ENCODE measurements at regions not wholly inside any gene's neighbourhood (a gene's known extent, or its start where the extent isn't known, plus 50 kb on each side); places are given as distances from the start of the nearest gene placed in this dataset.

DNA sequence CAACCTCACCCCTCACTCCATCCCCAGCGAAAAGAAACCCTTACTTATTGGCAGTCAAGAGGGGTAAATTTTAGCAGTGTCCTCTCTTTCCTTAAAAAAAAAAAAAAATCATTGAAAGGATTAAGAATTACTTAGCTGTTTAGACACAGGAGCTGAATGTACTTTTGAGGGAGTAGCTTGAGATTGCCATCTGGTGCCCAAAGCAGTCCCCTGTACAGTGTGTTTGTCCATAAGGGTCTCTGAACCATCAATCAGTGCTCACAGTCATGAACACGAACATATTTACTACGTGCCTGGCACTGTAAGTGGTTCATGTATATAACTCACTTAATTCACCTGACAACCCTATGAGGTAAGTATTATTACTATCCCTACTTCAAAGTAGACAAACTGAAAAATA is 463.5 kb downstream of the RAP2B start:
- no peaks in the 10 kb centered on the region for H3K9me2 ChIP-seq (ENCODE audit: insufficient read depth)
- no peaks in the 10 kb centered on the region for H3K79me2 ChIP-seq (ENCODE audit: insufficient read depth, low read length)
- ATAC-seq: no peak
- H2AFZ ChIP-seq (ENCODE audit: low read depth, low read length, poor library complexity, severe bottlenecking): no peak overlapping the region
- ChIA-PET RAD21 (ENCODE audit: low non-redundant PET in 1 of 2, low total read pairs in 2 of 2, uncharacterized antibody in 2 of 2, unreplicated experiment in 2 of 2) (no interaction called here), POLR2A (no interaction called here), CTCF (no interaction called here)
- BruUV-seq (replicated peaks): no TSS peak
- DNase-seq (ENCODE audit: low read depth, low spot score): no peak
- H3K9ac ChIP-seq (ENCODE audit: low read length): no peak overlapping the region
- no peak overlapping the region for H3K4me2 ChIP-seq (ENCODE audit: low read length)
- H3K4me1 ChIP-seq (ENCODE audit: control insufficient read depth in 1 of 2, insufficient read depth in 2 of 2, low read length in 2 of 2): no peaks in the 10 kb centered on the region
- H3K4me3 ChIP-seq (replicated peaks in 1 of 2; ENCODE audit: low read depth in 1 of 2, low read length in 2 of 2): no peak overlapping the region
- no peaks in the 10 kb centered on the region for H3K36me3 ChIP-seq (ENCODE audit: control insufficient read depth in 1 of 2, insufficient read depth in 2 of 2, low read length in 2 of 2)
- H4K20me1 ChIP-seq (ENCODE audit: insufficient read depth): no peaks in the 10 kb centered on the region
- H3K27me3 ChIP-seq (ENCODE audit: insufficient read depth, low read length): no peaks in the 10 kb centered on the region
- H3K27ac ChIP-seq (ENCODE audit: low read depth, low read length): no peak overlapping the region
- intact Hi-C loops (cut with micrococcal nuclease): no loop called here
- no peaks in the 10 kb centered on the region for H3K9me3 ChIP-seq (ENCODE audit: control insufficient read depth in 1 of 2, insufficient read depth in 1 of 2, low read depth in 1 of 2, low read length in 2 of 2)
- TF ChIP-seq JUND (IDR thresholded peaks at IDR 0.05) (no peak), CTCF (IDR thresholded peaks at IDR 0.05 in 2 of 3, conservative IDR thresholded peaks at IDR 0.05 in 1 of 3; ENCODE audit: borderline replicate concordance in 1 of 3, insufficient read depth in 1 of 3, low read depth in 2 of 3, low read length in 2 of 3) (no peak), SP1 (IDR thresholded peaks at IDR 0.05; ENCODE audit: low read depth) (no peak), YY1 (IDR thresholded peaks at IDR 0.05; ENCODE audit: extremely low read depth, insufficient replicate concordance, low read depth, low read length) (no peak), SRF (IDR thresholded peaks at IDR 0.05; ENCODE audit: low read depth) (no peak), ZNF274 (IDR thresholded peaks at IDR 0.05; ENCODE audit: low read depth, low read length) (no peak), ZBTB33 (IDR thresholded peaks at IDR 0.05; ENCODE audit: extremely low read depth, insufficient replicate concordance, low read length) (no peak), CEBPB (IDR thresholded peaks at IDR 0.05; ENCODE audit: low read depth) (no peak), EZH2phosphoT487 (IDR thresholded peaks at IDR 0.05; ENCODE audit: borderline replicate concordance) (no peak), POLR2AphosphoS5 (IDR thresholded peaks at IDR 0.05; ENCODE audit: low read depth, low read length) (no peak), EZH2 (IDR thresholded peaks at IDR 0.05) (no peak), ZFX (IDR thresholded peaks at IDR 0.05) (no peak), POLR2A (IDR thresholded peaks at IDR 0.05; ENCODE audit: borderline replicate concordance, extremely low read depth, insufficient read depth, insufficient read length) (no peak), REST (IDR thresholded peaks at IDR 0.05; ENCODE audit: low read depth) (no peak), TCF7L2 (IDR thresholded peaks at IDR 0.05; ENCODE audit: borderline replicate concordance, extremely low read depth, insufficient read depth, insufficient read length) (no peak), EGR1 (IDR thresholded peaks at IDR 0.05; ENCODE audit: low read depth) (no peak), FOSL1 (IDR thresholded peaks at IDR 0.05; ENCODE audit: low read depth) (no peak)
- TF ChIP-seq, protein P1, sequence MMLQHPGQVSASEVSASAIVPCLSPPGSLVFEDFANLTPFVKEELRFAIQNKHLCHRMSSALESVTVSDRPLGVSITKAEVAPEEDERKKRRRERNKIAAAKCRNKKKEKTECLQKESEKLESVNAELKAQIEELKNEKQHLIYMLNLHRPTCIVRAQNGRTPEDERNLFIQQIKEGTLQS (IDR thresholded peaks at IDR 0.05): no peak
- TF ChIP-seq, protein P2, sequence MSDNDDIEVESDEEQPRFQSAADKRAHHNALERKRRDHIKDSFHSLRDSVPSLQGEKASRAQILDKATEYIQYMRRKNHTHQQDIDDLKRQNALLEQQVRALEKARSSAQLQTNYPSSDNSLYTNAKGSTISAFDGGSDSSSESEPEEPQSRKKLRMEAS (IDR thresholded peaks at IDR 0.05): no peak

Data from HCT116 (cell line).